Spleen (tissue), 7 donors: ENCODE measurements at regions not wholly inside any gene's neighbourhood (a gene's known extent, or its start where the extent isn't known, plus 50 kb on each side); places are given as distances from the start of the nearest gene placed in this dataset.

ENCODE experiments used
- CTCF ChIP-seq, 11 experiments: fragments of 200-600 bp in 7 of 11; fragments of 450-650 bp in 4 of 11; sonication (generic) in 4 of 11; IDR thresholded peaks in 8 of 11; conservative IDR thresholded peaks in 3 of 11; 1 replicate in 7 of 11; 2 replicates in 4 of 11; pipeline versions ENCODE4 v1.4.0 to v1.8.0; 2016 to 2021; ENCODE audit warnings: antibody characterized with exemption in 11 of 11, inconsistent platforms in 4 of 11, mild to moderate bottlenecking in 1 of 11
- POLR2A ChIP-seq, 3 donors: fragments of 450-650 bp; IDR thresholded peaks; one replicate each; pipeline ENCODE4 v1.5.1; 2017; ENCODE audit warnings: antibody characterized with exemption in 3 of 3, mild to moderate bottlenecking in 1 of 3
- donor health status: DM: no; HTN: no; CAD: no; lungs with moderate emphysema.
- donor health status: DM: no; HTN: no; CAD: no.
- donor health status: DM: no; HTN: no; CAD: no.

GRCh38 chr2:215769246-215769645 is 244.1 kb downstream of the MREG start:
- no peak for TF ChIP-seq POLR2A (IDR thresholded peaks at IDR 0.05)
- no peak for TF ChIP-seq CTCF (IDR thresholded peaks at IDR 0.05 in 8 of 11, conservative IDR thresholded peaks at IDR 0.05 in 3 of 11)
